ENCODE measurements at regions not wholly inside any gene's neighbourhood (a gene's known extent, or its start where the extent isn't known, plus 50 kb on each side); places are given as distances from the start of the nearest gene placed in this dataset.

GRCh38 chr6:170041526-170041925 is 249.4 kb downstream of the DLL1 start:
- TF ChIP-seq CTCF (IDR thresholded peaks at IDR 0.05; ENCODE audit: extremely low read depth in 1 of 2, insufficient read depth in 1 of 2, low read depth in 1 of 2, low read length in 2 of 2) = no peak
- TF ChIP-seq POLR2A (IDR thresholded peaks at IDR 0.05; ENCODE audit: low read depth, low read length) = no peak
- TF ChIP-seq POLR2AphosphoS5 (IDR thresholded peaks at IDR 0.05; ENCODE audit: insufficient read depth, low read depth, low read length) = no peak
- no peak for TF ChIP-seq EZH2 (IDR thresholded peaks at IDR 0.05; ENCODE audit: borderline replicate concordance, low read depth, low read length, severe bottlenecking)
- TF ChIP-seq MAX (IDR thresholded peaks at IDR 0.05; ENCODE audit: insufficient read depth, insufficient read length) = no peak
- no peak for TF ChIP-seq FOS (IDR thresholded peaks at IDR 0.05; ENCODE audit: borderline replicate concordance, insufficient read depth, low read length)
